Putamen (tissue), 1 donor: ENCODE measurements at regions not wholly inside any gene's neighbourhood (a gene's known extent, or its start where the extent isn't known, plus 50 kb on each side); places are given as distances from the start of the nearest gene placed in this dataset.
A peak's percentile ranks its signal among the peaks of the same experiment; 100 is the strongest.

Experiments used
- DNase-seq: peaks from one replicate; pipeline ENCODE4 v3.0.0-alpha.2; 2016; ENCODE audit warnings: low spot score

DNA sequence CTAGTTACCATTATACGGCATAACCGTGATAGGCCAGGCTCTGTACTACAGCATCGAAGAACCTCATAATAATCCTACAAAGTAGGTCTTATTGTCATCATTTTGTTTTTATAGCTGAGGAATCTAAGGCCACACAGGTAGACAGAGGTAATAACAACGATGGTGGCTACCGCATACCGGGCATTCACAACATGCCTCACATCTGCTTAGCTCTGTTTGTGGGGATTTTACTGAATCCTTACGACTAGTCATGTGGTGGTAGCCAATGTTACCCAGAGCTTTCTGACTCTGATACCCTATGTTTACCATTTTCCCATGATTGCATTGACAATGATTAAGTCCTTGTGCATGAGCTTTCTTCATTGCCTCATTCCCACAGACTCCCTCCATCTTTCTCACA, 269.4 kb downstream of the TCF7L2 start:
- DNase-seq: no peak

- peak; percentile 3 for DNase-seq
These were observed 271.7 kb downstream of the TCF7L2 start for GRCh38 chr10:113221756-113222168.

DNA sequence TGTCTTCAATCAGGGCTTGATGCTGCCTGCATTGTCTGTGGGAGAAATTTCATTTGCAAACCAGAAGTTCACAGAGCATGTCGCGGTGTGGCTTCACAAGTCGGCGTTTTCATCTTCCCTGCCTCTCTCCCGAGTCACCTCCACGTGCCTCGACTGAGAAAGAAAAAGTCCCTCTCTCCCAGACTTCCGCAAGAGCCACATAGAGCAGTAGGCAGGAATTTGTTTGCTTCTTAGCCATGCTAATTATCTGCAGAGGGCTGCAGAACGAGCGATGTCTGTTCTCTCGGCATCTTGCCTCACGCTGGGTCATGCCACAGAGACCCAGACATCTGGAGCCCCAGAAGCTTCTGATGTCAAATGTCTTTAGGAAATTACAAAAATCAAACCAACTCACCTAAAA, 272.2 kb downstream of the TCF7L2 start:
- no peak for DNase-seq

DNA sequence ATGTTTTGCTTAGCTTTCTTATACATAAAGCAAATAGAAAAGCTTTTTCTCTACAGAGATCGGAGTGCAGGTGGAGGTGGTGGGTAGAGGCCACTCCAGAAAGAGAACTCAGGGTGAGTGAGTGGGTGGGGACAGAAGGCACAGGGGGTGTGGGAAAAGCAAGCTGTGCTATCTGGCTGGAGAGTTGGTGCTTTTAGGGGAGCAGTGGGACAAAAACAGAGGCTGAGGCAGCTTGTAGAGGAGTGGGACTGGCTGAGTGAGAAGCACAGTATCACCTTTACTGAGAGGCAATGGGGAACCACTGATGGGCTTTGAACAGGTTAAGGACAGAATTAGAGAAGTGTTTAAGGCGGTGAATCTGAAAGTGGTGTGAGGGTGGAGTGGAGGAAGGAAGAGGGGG, 275.3 kb downstream of the TCF7L2 start:
- DNase-seq: no peak

- DNase-seq: no peak
These were observed 275.9 kb downstream of the TCF7L2 start for GRCh38 chr10:113225903-113226302.

DNA sequence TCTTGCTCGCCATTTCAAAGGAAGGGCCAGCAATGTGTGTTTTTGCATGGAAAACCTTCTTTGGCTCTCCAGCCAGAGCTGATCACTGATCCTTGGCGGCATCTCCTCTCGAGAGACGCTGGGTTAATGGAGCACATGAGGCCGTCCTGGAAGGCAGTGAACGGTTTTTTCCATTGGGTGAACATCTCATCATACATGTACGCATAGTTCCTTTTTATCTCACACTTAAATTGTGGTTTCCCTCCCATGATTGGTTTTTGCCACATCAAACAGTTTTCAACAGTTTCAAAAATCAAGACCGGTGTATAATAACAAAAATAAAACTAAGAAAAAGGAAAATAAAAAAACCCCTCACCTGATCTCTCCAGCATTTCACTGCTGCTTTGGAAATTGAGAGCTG, 276.4 kb downstream of the TCF7L2 start:
- DNase-seq: no peak

DNA sequence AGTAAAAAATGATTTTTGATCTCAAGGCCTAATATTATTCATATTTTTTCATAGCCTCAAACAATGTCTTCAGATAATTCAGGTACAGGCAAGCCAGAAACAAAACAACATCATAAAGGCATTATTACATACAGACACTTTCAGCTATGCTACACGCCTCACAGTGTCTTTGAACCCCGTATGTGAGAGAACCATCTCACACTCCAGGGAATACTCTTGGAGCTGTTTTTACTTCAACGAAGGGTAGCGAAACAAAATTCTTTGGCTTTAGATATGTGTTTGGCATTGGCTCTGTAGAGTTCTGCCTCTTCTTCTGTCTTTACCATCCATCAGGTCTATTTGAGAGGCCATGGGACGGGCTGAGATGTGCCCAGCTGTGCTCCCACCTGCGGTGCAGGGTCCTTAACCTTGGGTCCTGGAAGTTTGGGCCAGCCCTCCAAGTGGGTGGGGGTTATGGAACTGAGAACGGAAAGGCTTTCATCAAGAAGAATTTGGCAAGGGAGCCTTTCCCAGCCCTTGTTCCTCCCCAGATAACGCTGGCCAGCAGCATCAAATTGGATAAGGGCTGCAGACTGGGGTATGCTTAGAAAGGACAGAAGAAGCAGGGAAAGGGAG, 276.9 kb downstream of the TCF7L2 start:
- DNase-seq: no peak

GRCh38 chr10:113228530-113228929, 278.5 kb downstream of the TCF7L2 start:
- no peak for DNase-seq

DNA sequence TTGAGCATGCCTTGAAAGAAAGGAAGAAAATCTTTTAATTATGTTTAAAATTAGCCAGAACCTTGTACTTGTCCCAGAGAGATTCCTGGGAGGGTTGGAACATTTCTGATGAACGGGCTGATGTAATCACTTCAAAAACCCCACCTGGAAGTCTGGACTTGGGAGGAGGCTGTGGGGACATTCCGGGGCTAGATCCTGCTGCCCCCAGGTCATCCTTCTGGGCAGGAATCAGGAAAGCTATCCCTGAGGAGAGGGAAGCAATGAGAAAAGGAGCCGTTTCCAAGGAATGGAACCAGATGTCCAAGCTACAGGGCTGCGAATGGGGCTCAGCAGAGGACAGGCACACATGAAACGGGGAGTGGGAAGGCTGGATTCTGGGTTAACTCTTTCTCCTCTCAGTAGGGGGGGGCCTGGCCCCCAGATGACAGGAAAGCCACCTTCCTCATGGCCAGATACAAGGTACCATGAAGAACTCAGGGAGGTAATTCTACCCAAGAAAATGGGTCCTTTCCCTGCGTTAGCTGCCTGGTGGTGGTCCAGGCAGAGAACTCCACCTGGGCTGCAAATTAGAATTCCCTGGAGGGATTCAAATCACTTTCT, 280.1 kb downstream of the TCF7L2 start:
- no peak for DNase-seq

DNA sequence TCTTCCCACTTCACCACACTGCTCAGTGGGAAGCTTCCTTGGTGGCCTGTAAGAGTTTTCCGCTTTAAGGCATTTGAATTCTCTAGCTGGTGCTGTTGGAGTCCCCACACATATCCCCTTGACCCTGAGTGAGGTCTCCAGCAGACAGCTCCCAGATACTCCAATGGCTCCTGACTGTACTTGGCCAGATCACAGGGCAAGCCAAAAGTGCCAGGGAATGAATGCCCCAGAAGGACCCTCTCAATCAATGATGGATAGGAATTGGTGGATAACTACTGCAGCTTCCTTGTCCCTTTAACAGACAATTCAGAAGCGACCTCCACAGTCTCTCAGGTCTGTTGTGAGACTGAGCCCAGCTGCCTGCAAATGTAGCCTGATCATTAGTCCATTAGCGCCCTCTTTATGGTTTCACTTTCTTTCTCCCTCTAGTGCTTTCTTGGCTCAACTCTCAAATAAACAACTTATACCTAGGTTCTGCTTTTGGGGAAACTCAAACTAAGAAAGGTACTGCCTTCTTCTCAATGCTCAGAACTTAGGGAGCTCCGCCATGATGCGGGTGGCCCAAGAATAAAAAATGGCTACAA, 283.0 kb downstream of the TCF7L2 start:
- DNase-seq: no peak

- no peak for DNase-seq
These were observed 284.4 kb downstream of the TCF7L2 start for GRCh38 chr10:113234481-113234880.

DNA sequence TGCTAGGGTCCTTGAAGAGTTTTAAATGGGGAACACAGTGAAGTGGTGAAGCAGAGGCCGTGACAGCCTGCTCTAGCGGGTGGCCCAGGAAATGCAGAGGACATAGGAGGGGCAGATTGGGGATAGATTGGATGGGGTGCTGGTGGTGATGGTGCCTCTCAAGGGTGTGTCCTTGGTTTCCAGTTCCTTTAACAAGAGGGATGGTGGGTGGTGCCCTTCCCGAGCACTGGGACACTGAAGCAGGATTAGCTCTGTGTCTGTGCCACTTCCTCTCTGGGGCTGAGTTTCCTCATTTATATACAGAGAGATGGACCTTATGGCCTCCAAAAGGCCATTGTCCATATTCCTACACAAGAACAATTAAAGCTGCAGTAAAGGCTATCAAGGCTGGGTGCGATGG, 285.5 kb downstream of the TCF7L2 start:
- DNase-seq: no peak

- no peak for DNase-seq
These were observed 287.0 kb downstream of the TCF7L2 start for GRCh38 chr10:113236998-113237397.

DNA sequence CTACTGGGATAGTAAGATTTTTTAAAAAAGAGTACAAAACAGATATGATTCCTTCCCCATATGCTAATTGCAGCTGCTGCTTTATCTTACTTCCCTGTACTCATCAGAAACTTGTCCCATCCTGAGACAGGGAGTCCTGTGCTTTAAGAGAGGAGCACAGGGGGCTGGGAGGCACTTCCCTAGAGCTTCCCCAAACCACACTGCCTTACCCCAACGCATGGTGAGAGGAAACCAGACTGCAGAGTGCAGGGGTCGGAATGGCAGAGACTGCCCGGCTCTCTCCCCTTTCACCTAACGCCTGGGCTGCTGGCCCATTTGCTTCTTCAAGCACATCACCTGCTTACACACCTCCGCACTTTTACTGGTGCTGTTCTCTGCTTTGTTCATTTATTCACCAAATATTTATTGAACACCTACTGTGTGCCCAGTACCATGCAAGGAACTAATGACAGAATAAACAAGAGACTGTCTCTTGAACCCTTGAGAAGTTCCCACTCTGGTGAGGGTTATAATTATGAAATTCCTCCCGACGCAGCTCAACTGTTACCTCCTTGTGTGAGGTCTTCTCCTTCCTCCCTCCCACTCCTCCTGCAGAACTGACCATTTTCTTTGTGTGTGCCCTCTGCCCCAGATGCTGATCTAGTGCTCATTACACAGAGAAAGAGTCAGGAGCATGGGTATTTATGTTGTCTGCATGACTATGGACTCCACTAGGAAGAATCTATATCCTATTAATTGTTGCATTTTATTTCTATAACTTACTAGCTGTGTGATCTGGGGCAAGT, 289.7 kb downstream of the TCF7L2 start:
- no peak for DNase-seq

GRCh38 chr10:113240736-113241135, 290.7 kb downstream of the TCF7L2 start:
- no peak for DNase-seq

GRCh38 chr10:113241599-113242360, 291.7 kb downstream of the TCF7L2 start:
- no peak for DNase-seq

GRCh38 chr10:113243311-113243710, 293.3 kb downstream of the TCF7L2 start:
- DNase-seq: no peak

GRCh38 chr10:113244750-113245149, 294.7 kb downstream of the TCF7L2 start:
- DNase-seq: no peak

- no peak for DNase-seq
These were observed 295.2 kb downstream of the TCF7L2 start for GRCh38 chr10:113245286-113245685.

DNA sequence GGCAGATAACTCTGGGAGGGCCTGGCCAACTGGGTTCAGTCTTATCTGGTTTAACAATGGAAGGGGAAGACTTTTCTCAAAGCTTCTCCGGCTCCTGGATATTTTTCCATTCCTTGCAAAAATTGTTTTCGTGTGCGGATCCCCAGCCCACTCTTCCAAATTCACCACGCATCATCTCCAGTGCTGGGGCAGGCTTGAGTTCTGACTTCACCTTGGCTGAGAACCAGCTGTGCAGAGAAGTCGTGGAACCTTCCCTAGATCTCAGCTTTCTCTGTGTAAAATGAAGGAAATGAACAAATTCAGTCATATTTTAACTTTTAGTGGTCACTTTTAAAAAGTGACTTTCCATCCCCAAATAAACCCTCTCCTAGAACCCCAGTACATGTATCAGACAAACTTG, 297.0 kb downstream of the TCF7L2 start:
- no peak for DNase-seq

DNA sequence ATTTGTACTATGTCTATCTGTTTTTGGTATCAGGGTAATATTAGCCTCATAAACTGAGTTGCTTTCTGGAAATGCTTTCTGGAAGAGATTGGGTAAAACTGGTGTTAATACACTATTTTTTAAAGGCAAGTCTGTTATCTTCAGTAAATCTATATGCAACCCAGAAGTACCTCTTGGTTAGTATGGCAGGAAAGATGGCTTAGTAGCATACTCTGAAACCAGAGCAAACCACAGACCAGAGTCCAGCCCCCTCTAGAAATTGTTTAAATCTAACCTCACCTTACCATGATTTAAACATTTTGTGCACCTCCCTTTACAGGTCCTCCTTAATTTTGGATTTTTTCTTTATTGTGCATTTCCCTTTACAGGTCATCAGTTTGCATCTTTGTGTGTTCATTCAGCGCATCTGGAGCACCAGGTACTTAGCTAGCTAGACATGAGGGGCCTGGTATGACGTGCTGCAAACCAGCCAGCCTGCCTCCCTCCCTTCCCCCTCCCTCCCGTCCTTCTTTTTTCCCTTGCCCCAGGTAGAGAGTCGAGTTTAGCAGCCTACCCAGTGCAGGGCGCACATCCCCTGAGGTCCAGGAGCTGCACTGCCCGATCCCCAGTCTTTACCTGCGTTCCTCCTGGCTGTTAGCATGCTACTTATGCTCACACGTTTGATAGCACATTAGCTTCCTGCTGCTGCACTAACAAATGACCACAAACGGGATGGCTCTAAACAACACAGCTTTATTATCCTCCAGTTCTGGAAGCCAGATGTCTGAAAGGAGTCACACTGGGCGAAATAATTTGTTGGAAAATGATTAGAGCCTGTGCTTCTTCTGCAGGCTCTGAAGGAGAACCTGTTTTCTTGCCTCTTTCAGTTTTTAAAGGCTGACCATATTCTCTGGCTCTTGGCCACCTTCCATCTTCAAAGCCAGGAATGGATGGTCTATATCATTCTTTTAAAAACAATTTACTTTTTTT, 299.9 kb upstream of the HABP2 start:
- no peak for DNase-seq
